CD14-positive monocyte (primary cell): ENCODE measurements at regions not wholly inside any gene's neighbourhood (a gene's known extent, or its start where the extent isn't known, plus 50 kb on each side); places are given as distances from the start of the nearest gene placed in this dataset.

ENCODE experiments used
- DNase-seq, 3 donors: peaks; one replicate each; pipeline ENCODE4 v3.0.0-alpha.2; 2011 to 2022
- H2AFZ ChIP-seq: 2 replicates; pipeline ENCODE4 v1.6.0; 2012; ENCODE audit warnings: mild to moderate bottlenecking, low read depth, low read length, inconsistent platforms; ENCODE audit not compliant: insufficient read depth, poor library complexity, severe bottlenecking
- H3K27ac ChIP-seq, 2 donors: 1 replicate in 1 of 2; 2 replicates in 1 of 2; pipeline ENCODE4 v1.5.1; 2012 to 2013; ENCODE audit warnings: low read length in 2 of 2, control low read depth in 1 of 2, inconsistent platforms in 1 of 2, low read depth in 1 of 2, mild to moderate bottlenecking in 1 of 2
- H3K27me3 ChIP-seq, 2 donors: one replicate each; pipeline versions ENCODE4 v1.6.0 to v1.6.1; 2011 to 2013; ENCODE audit warnings: low read length in 2 of 2; ENCODE audit not compliant: control insufficient read depth in 2 of 2, insufficient read depth in 2 of 2
- H3K36me3 ChIP-seq, 2 donors: replicated peaks in 1 of 2; 1 replicate in 1 of 2; 2 replicates in 1 of 2; pipeline versions ENCODE4 v1.5.1 to v1.6.1; 2012 to 2013; ENCODE audit warnings: low read length in 2 of 2, control low read depth in 1 of 2, inconsistent platforms in 1 of 2, mild to moderate bottlenecking in 1 of 2; ENCODE audit not compliant: insufficient read depth in 2 of 2, control insufficient read depth in 1 of 2
- H3K4me1 ChIP-seq, 2 donors: 1 replicate in 1 of 2; 2 replicates in 1 of 2; pipeline versions ENCODE4 v1.5.1 to v1.6.1; 2012 to 2013; ENCODE audit warnings: low read length in 2 of 2, control low read depth in 1 of 2, inconsistent platforms in 1 of 2, mild to moderate bottlenecking in 1 of 2, moderate library complexity in 1 of 2; ENCODE audit not compliant: insufficient read depth in 2 of 2, control insufficient read depth in 1 of 2
- H3K4me2 ChIP-seq: replicated peaks from 2 replicates; pipeline ENCODE3; 2012; ENCODE audit warnings: low read length, moderate library complexity, mild to moderate bottlenecking; ENCODE audit not compliant: poor library complexity, severe bottlenecking; ENCODE audit errors: extremely low read depth
- H3K4me3 ChIP-seq, 3 experiments: fragments of 200-600 bp in 1 of 3; sonication (generic) in 1 of 3; replicated peaks in 1 of 3; 1 replicate in 2 of 3; 2 replicates in 1 of 3; pipeline ENCODE4 v1.5.1; 2011 to 2013; ENCODE audit warnings: low read length in 3 of 3, mild to moderate bottlenecking in 3 of 3, control low read depth in 2 of 3, low read depth in 2 of 3, inconsistent platforms in 1 of 3, moderate library complexity in 1 of 3
- H3K79me2 ChIP-seq: 2 replicates; pipeline ENCODE4 v1.6.0; 2012; ENCODE audit warnings: mild to moderate bottlenecking, control low read depth, inconsistent platforms, low read length, moderate library complexity; ENCODE audit not compliant: insufficient read depth
- H3K9ac ChIP-seq: 2 replicates; pipeline ENCODE4 v1.6.0; 2017; ENCODE audit warnings: low read length, mild to moderate bottlenecking; ENCODE audit not compliant: insufficient read depth, poor library complexity, severe bottlenecking
- H3K9me3 ChIP-seq, 2 donors: replicated peaks in 1 of 2; 1 replicate in 1 of 2; 2 replicates in 1 of 2; pipeline versions ENCODE4 v1.5.1 to v1.6.1; 2012 to 2013; ENCODE audit warnings: low read length in 2 of 2, control low read depth in 1 of 2; ENCODE audit not compliant: control insufficient read depth in 1 of 2, insufficient read depth in 1 of 2
- H4K20me1 ChIP-seq: 2 replicates; pipeline ENCODE4 v1.6.0; 2012; ENCODE audit warnings: mild to moderate bottlenecking, low read length, control low read depth, moderate library complexity; ENCODE audit not compliant: insufficient read depth
- H3K27ac Mint-ChIP-seq, 7 donors: one replicate each; pipeline ENCODE4 v1.8.0; 2020; ENCODE audit warnings: mild to moderate bottlenecking in 7 of 7, mixed read lengths in 7 of 7, moderate library complexity in 6 of 7, inconsistent platforms in 2 of 7
- H3K27me3 Mint-ChIP-seq, 3 donors: one replicate each; pipeline ENCODE4 v1.8.0; 2021 to 2022; ENCODE audit warnings: low read depth in 3 of 3, mild to moderate bottlenecking in 3 of 3, mixed read lengths in 3 of 3, moderate library complexity in 3 of 3, inconsistent platforms in 1 of 3
- H3K36me3 Mint-ChIP-seq, 2 donors: one replicate each; pipeline ENCODE4 v1.8.0; 2020; ENCODE audit warnings: mixed read lengths in 2 of 2, inconsistent platforms in 1 of 2, mild to moderate bottlenecking in 1 of 2
- H3K4me1 Mint-ChIP-seq: one replicate; pipeline ENCODE4 v1.8.0; 2020; ENCODE audit warnings: mild to moderate bottlenecking, mixed read lengths
- H3K4me3 Mint-ChIP-seq, 2 donors: one replicate each; pipeline ENCODE4 v1.8.0; 2020; ENCODE audit warnings: mild to moderate bottlenecking in 2 of 2, mixed read lengths in 2 of 2, moderate library complexity in 1 of 2
- H3K9me3 Mint-ChIP-seq, 7 donors: one replicate each; pipeline ENCODE4 v1.8.0; 2020 to 2022; ENCODE audit warnings: mixed read lengths in 7 of 7, mild to moderate bottlenecking in 6 of 7, moderate library complexity in 6 of 7, inconsistent platforms in 2 of 7
- CTCF ChIP-seq: fragments of 200-600 bp; IDR thresholded peaks from one replicate; pipeline ENCODE4 v1.8.0; 2022; ENCODE audit warnings: antibody characterized with exemption, mild to moderate bottlenecking
- WGBS: methylation state at CpG from one replicate; pipeline ENCODE4 v1.1.5; 2013; ENCODE audit warnings: missing lambda C conversion rate; ENCODE audit not compliant: insufficient coverage; 5-methylcytosine and 5-hydroxymethylcytosine counted together
- intact Hi-C, 2 donors: fragments of 100-400 bp; cut with micrococcal nuclease; formaldehyde crosslinking; loops; one replicate each; pipeline versions ENCODE4 v1.15.0 to v1.15.1; 2023

- Mint-ChIP-seq H3K36me3 (no peaks in the 10 kb centered on the region), H3K27me3 (no peaks in the 10 kb centered on the region), H3K9me3 (peaks cover 9 to 23% (median 16%) of the 10 kb centered on the region in 7 donors), H3K27ac (no peak overlapping the region), H3K4me3 (no peak overlapping the region), H3K4me1 (no peaks in the 10 kb centered on the region)
- no peak overlapping the region for H2AFZ ChIP-seq
- no peak for DNase-seq
- no peak overlapping the region for H3K4me2 ChIP-seq
- no peaks in the 10 kb centered on the region for H3K27me3 ChIP-seq
- H3K4me1 ChIP-seq: no peaks in the 10 kb centered on the region
- 100% methylated on average over 1 of the region's 2 CpGs for WGBS
- no peaks in the 10 kb centered on the region for H3K36me3 ChIP-seq
- no peaks in the 10 kb centered on the region for H4K20me1 ChIP-seq
- H3K9ac ChIP-seq: no peak overlapping the region
- no peak overlapping the region for H3K27ac ChIP-seq
- peaks cover 30 to 46% of the 10 kb centered on the region in 2 donors for H3K9me3 ChIP-seq
- no peaks in the 10 kb centered on the region for H3K79me2 ChIP-seq
- intact Hi-C loops: no loop called here
- TF ChIP-seq CTCF: no peak
- no peak overlapping the region for H3K4me3 ChIP-seq
These were observed 1044.4 kb downstream of the UQCRFS1 start for GRCh38 chr19:28168557-28168956.

- Histone ChIP-seq H3K4me3 (no peak overlapping the region), H3K27me3 (no peaks in the 10 kb centered on the region), H4K20me1 (no peaks in the 10 kb centered on the region), H3K4me1 (no peaks in the 10 kb centered on the region), H3K9ac (no peak overlapping the region), H2AFZ (no peak overlapping the region), H3K36me3 (no peaks in the 10 kb centered on the region), H3K27ac (no peak overlapping the region), H3K4me2 (no peak overlapping the region), H3K9me3 (peaks cover 29 to 30% of the 10 kb centered on the region in 2 donors), H3K79me2 (no peaks in the 10 kb centered on the region)
- Mint-ChIP-seq H3K9me3 (peaks cover 7 to 17% (median 14%) of the 10 kb centered on the region in 7 donors), H3K36me3 (no peaks in the 10 kb centered on the region), H3K27me3 (no peaks in the 10 kb centered on the region), H3K27ac (no peak overlapping the region), H3K4me3 (no peak overlapping the region), H3K4me1 (no peaks in the 10 kb centered on the region)
- WGBS: 87% methylated on average over 6 of the region's 8 CpGs
- intact Hi-C loops: no loop called here
- DNase-seq: no peak
- TF ChIP-seq CTCF: no peak
These were observed 1046.9 kb downstream of the UQCRFS1 start for GRCh38 chr19:28166025-28166424.
